Fibroblast of the aortic adventitia (primary cell): ENCODE measurements at regions not wholly inside any gene's neighbourhood (a gene's known extent, or its start where the extent isn't known, plus 50 kb on each side); places are given as distances from the start of the nearest gene placed in this dataset.

ENCODE experiments used
- DNase-seq: peaks from one replicate; pipeline ENCODE4 v3.0.0-alpha.2; 2010; ENCODE audit warnings: low read depth
- H3K4me3 ChIP-seq: 2 replicates; pipeline ENCODE4 v1.5.1; 2011; ENCODE audit warnings: low read depth, mild to moderate bottlenecking, control low read depth, low read length, moderate library complexity
- CTCF ChIP-seq: IDR thresholded peaks from 2 replicates; pipeline ENCODE4 v1.5.1; 2011; ENCODE audit warnings: mild to moderate bottlenecking, low read length, control low read depth, inconsistent platforms; ENCODE audit not compliant: insufficient read depth

- no peak for TF ChIP-seq CTCF
- no peak for DNase-seq
- H3K4me3 ChIP-seq, result no peak overlapping the region
Measured at GRCh38 chr2:120461546-120462537, 115.9 kb downstream of the INHBB start.

- TF ChIP-seq CTCF, result no peak
- H3K4me3 ChIP-seq, result no peak overlapping the region
- no peak for DNase-seq
Measured at GRCh38 chr2:120463527-120463926, 117.6 kb downstream of the INHBB start.

GRCh38 chr2:120463996-120464395, 118.1 kb downstream of the INHBB start:
- no peak overlapping the region for H3K4me3 ChIP-seq
- DNase-seq, result no peak
- TF ChIP-seq CTCF, result no peak

GRCh38 chr2:120464448-120464931, 118.6 kb downstream of the INHBB start:
- no peak for DNase-seq
- no peak for TF ChIP-seq CTCF
- no peak overlapping the region for H3K4me3 ChIP-seq

- DNase-seq, result no peak
- no peak for TF ChIP-seq CTCF
- H3K4me3 ChIP-seq, result no peak overlapping the region
Measured at GRCh38 chr2:120465012-120465700, 119.2 kb downstream of the INHBB start.

- no peak for TF ChIP-seq CTCF
Measured at GRCh38 chr2:120465701-120465988, 119.7 kb downstream of the INHBB start.

More at GRCh38 chr2:120465701-120465988, 119.7 kb downstream of the INHBB start:
- H3K4me3 ChIP-seq, result no peak overlapping the region
- DNase-seq, result no peak
